K562 (cell line): ENCODE measurements at regions not wholly inside any gene's neighbourhood (a gene's known extent, or its start where the extent isn't known, plus 50 kb on each side); places are given as distances from the start of the nearest gene placed in this dataset.

Source experiments
- ATAC-seq: fragments of 200-7000 bp; cut with Tn5 transposase; 3 replicates; pipeline ENCODE4 v1.9.1; 2020; ENCODE audit warnings: moderate library complexity
- BruUV-seq: library from RNA; stranded (reverse); fragments of 400-500 nt; replicated peaks from 2 replicates; lab custom pipeline; 2021; lab: Mats Ljungman, UMichigan
- CTCF ChIA-PET: fragments of 300-600 bp; formaldehyde crosslinking; extraction: SDS; loops from one replicate; lab custom pipeline; 2021; ENCODE audit warnings: low intra/inter-chr PET ratio; lab: Yijun Ruan, JAX
- POLR2A ChIA-PET: fragments of 300-600, 350-650 bp; sonication (Branson Sonifier 250); formaldehyde crosslinking; extraction: SDS; loops from one replicate; lab custom pipeline; 2021; ENCODE audit warnings: antibody characterized with exemption, inconsistent platforms; lab: Yijun Ruan, JAX
- DNase-seq, 4 experiments: peaks; one replicate each; pipeline versions ENCODE4 v3.0.0 to v3.0.0-alpha.2; 2011 to 2018; ENCODE audit warnings: low spot score in 3 of 4, mixed read lengths in 3 of 4; ENCODE audit errors: extremely low read depth in 1 of 4
- FAIRE-seq: peaks from 2 replicates; lab custom pipeline; 2011; peaks lifted over from hg19 to GRCh38; lab: Jason Lieb, UNC
- H2AFZ ChIP-seq: 2 replicates; pipeline ENCODE4 v1.6.0; 2011; ENCODE audit warnings: low read depth, low read length, control low read depth, inconsistent platforms
- H3K27ac ChIP-seq: fragments of 200-600 bp; 3 replicates; pipeline ENCODE4 v1.8.0; 2011; ENCODE audit warnings: low read depth, mild to moderate bottlenecking, control low read depth, inconsistent platforms, low read length, moderate library complexity, mixed read lengths; ENCODE audit errors: extremely low read depth
- H3K27me3 ChIP-seq, 2 experiments: fragments of 300-600 bp in 1 of 2; 2 replicates in 1 of 2; 3 replicates in 1 of 2; pipeline versions ENCODE4 v1.6.0 to v1.8.0; 2011; ENCODE audit warnings: inconsistent platforms in 2 of 2, low read length in 2 of 2, mild to moderate bottlenecking in 1 of 2, mixed read lengths in 1 of 2, moderate library complexity in 1 of 2; ENCODE audit not compliant: control insufficient read depth in 2 of 2, insufficient read depth in 2 of 2
- H3K36me3 ChIP-seq: fragments of 300-600 bp; 3 replicates; pipeline ENCODE4 v1.8.0; 2011; ENCODE audit warnings: mild to moderate bottlenecking, low read length, inconsistent platforms; ENCODE audit not compliant: control insufficient read depth, insufficient read depth
- H3K4me1 ChIP-seq, 2 experiments: fragments of 200-600 bp in 1 of 2; replicated peaks in 1 of 2; 2 replicates in 1 of 2; 3 replicates in 1 of 2; pipeline versions ENCODE4 v1.5.1 to v1.8.0; 2011; ENCODE audit warnings: inconsistent platforms in 2 of 2, low read length in 2 of 2, mild to moderate bottlenecking in 1 of 2, mixed read lengths in 1 of 2, moderate library complexity in 1 of 2; ENCODE audit not compliant: control insufficient read depth in 2 of 2, insufficient read depth in 2 of 2
- H3K4me2 ChIP-seq: 2 replicates; pipeline ENCODE4 v1.6.1; 2011; ENCODE audit warnings: low read length, control low read depth, inconsistent platforms, mixed read lengths; ENCODE audit not compliant: insufficient read depth
- H3K4me3 ChIP-seq: fragments of 200-600 bp; sonication (generic), shearing (Covaris generic); 2 replicates; pipeline ENCODE4 v1.5.1; 2016; ENCODE audit warnings: control low read depth, inconsistent platforms
- H3K79me2 ChIP-seq: fragments of 200-600 bp; 3 replicates; pipeline ENCODE4 v1.8.0; 2011; ENCODE audit warnings: low read length, inconsistent platforms; ENCODE audit not compliant: control insufficient read depth, insufficient read depth
- H3K9ac ChIP-seq, 2 experiments: 2 replicates each; pipeline versions ENCODE4 v1.6.0 to v1.6.1; 2011; ENCODE audit warnings: low read depth in 2 of 2, low read length in 2 of 2, control low read depth in 1 of 2, inconsistent platforms in 1 of 2, mild to moderate bottlenecking in 1 of 2, mixed read lengths in 1 of 2; ENCODE audit not compliant: insufficient read depth in 1 of 2
- H3K9me1 ChIP-seq: one replicate; pipeline ENCODE4 v1.6.0; 2011; ENCODE audit warnings: inconsistent platforms, mild to moderate bottlenecking, low read length, moderate library complexity; ENCODE audit not compliant: control insufficient read depth, insufficient read depth
- H3K9me3 ChIP-seq: replicated peaks from 2 replicates; pipeline ENCODE4 v1.5.1; 2011; ENCODE audit warnings: low read depth, low read length, inconsistent platforms; ENCODE audit not compliant: control insufficient read depth, insufficient read depth
- H4K20me1 ChIP-seq: replicated peaks from 2 replicates; pipeline ENCODE4 v1.6.1; 2011; ENCODE audit warnings: low read length, inconsistent platforms, mixed read lengths; ENCODE audit not compliant: control insufficient read depth, insufficient read depth
- BACH1 ChIP-seq: fragments of 200-800 bp; sonication (Bioruptor generic); IDR thresholded peaks from 2 replicates; pipeline ENCODE4 v1.6.1; 2016; ENCODE audit warnings: missing genetic modification characterization, missing compliant biosample characterization
- BRF1 ChIP-seq: IDR thresholded peaks from 3 replicates; pipeline ENCODE4 v1.6.1; 2011; ENCODE audit warnings: borderline replicate concordance, mild to moderate bottlenecking; ENCODE audit not compliant: insufficient read length; ENCODE audit errors: extremely low read depth
- CCNT2 ChIP-seq: IDR thresholded peaks from 2 replicates; pipeline ENCODE4 v1.6.1; 2011; ENCODE audit warnings: borderline replicate concordance, low read depth, mild to moderate bottlenecking, moderate library complexity, mixed read lengths, low read length; ENCODE audit not compliant: insufficient read length; ENCODE audit errors: extremely low read depth
- CHCHD3 ChIP-seq: fragments of 250-450 bp; sonication (Bioruptor Pico); IDR thresholded peaks from 2 replicates; pipeline ENCODE4 v2.1.2; 2022; ENCODE audit warnings: mild to moderate bottlenecking
- GATAD2A ChIP-seq: fragments of 450-650 bp; IDR thresholded peaks from 2 replicates; pipeline ENCODE4 v1.6.1; 2017
- HDAC3 ChIP-seq: fragments of 450-650 bp; IDR thresholded peaks from 2 replicates; pipeline ENCODE4 v1.6.1; 2018; ENCODE audit warnings: borderline replicate concordance, mild to moderate bottlenecking, moderate library complexity; ENCODE audit not compliant: partially characterized antibody
- NFE2 ChIP-seq: IDR thresholded peaks from 2 replicates; pipeline ENCODE4 v1.6.1; 2014; ENCODE audit warnings: antibody characterized with exemption, low read depth
- SIN3B ChIP-seq: fragments of 450-650 bp; IDR thresholded peaks from 2 replicates; pipeline ENCODE4 v1.6.1; 2017; ENCODE audit warnings: low read depth, mild to moderate bottlenecking, moderate library complexity
- ZC3H8 ChIP-seq: fragments of 450-650 bp; IDR thresholded peaks from 2 replicates; pipeline ENCODE4 v1.6.1; 2017
- ZNF253 ChIP-seq: fragments of 250-450 bp; sonication (Bioruptor Pico); conservative IDR thresholded peaks from 2 replicates; pipeline ENCODE4 v1.6.1; 2021; ENCODE audit warnings: mild to moderate bottlenecking
- WGBS: fragments of 100-300 bp; shearing (Covaris generic); methylation state at CpG from one replicate; pipeline ENCODE4 v1.1.6; 2016; ENCODE audit warnings: low coverage, mixed read lengths; ENCODE audit not compliant: insufficient coverage; ENCODE audit errors: missing lambda C conversion rate; 5-methylcytosine and 5-hydroxymethylcytosine counted together
- in situ Hi-C: fragments of 300-500 bp; cut with MboI; formaldehyde crosslinking; loops from 4 replicates; pipeline ENCODE4 v1.15.0; 2018; ENCODE audit warnings: inconsistent platforms, mixed read lengths
- intact Hi-C: fragments of 100-400 bp; cut with micrococcal nuclease; formaldehyde crosslinking; loops from 2 replicates; pipeline ENCODE4 v1.14.2; 2022
- TF ChIP-seq, protein P1 (sequence below): conservative IDR thresholded peaks from 2 replicates; pipeline ENCODE4 v1.6.1; 2011; ENCODE audit warnings: low read depth, mild to moderate bottlenecking, low read length; ENCODE audit not compliant: control insufficient read depth
- TF ChIP-seq, protein P2 (sequence below): fragments of 450-650 bp; formaldehyde crosslinking; conservative IDR thresholded peaks from 2 replicates; pipeline ENCODE4 v1.4.0; 2022; ENCODE audit warnings: mild to moderate bottlenecking, missing genetic modification characterization
- TF ChIP-seq, protein P3 (sequence below): fragments of 450-650 bp; formaldehyde crosslinking; IDR thresholded peaks from 2 replicates; pipeline ENCODE4 v1.4.0; 2020; ENCODE audit warnings: mild to moderate bottlenecking, mixed read lengths
- TF ChIP-seq, protein P4 (sequence below): fragments of 450-650 bp; conservative IDR thresholded peaks from 2 replicates; pipeline ENCODE4 v1.6.1; 2016; ENCODE audit warnings: missing genetic modification characterization, low read depth, mild to moderate bottlenecking, control low read depth, missing compliant biosample characterization
- TF ChIP-seq, protein P5 (sequence below): fragments of 250-450 bp; sonication (Bioruptor Pico); IDR thresholded peaks from 2 replicates; pipeline ENCODE4 v1.8.0; 2022; ENCODE audit warnings: moderate library complexity, mild to moderate bottlenecking, inconsistent platforms

DNA sequence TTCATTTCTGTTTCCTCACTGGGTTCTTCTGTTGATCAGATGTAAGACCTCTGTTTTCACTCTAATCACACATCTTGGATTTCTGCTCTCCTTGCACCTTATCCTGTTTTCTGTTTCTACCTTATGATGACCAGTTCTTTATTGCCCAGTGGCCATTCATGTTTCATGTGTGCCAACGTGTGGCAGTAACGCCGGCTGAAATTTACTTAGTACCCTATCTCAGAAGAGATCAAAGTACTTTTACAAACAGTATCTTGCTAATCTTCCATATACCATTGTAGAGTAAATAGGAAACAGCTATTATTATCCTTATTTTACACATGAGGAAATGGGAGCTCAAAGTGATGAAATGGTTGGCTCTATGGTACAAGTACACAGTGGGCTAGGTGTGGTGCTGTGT lies 74.0 kb downstream of the GATA3 start:
- no peak for FAIRE-seq
- DNase-seq: no peak
- no peaks in the 10 kb centered on the region for H3K9me3 ChIP-seq
- no peaks in the 10 kb centered on the region for H3K79me2 ChIP-seq
- no peaks in the 10 kb centered on the region for H3K4me1 ChIP-seq
- intact Hi-C loops (no loop called here), in situ Hi-C loops (no loop called here)
- no peak overlapping the region for H2AFZ ChIP-seq
- BruUV-seq: no TSS peak
- H3K4me2 ChIP-seq: no peak overlapping the region
- peaks cover 0 to 4% of the 10 kb centered on the region in 2 experiments; a peak in 2 of 5 replicates for H3K27me3 ChIP-seq
- no peak overlapping the region for H3K4me3 ChIP-seq
- CTCF ChIA-PET: no interaction called here
- no peak overlapping the region for H3K27ac ChIP-seq
- no peak overlapping the region for H3K9ac ChIP-seq
- no peaks in the 10 kb centered on the region for H3K9me1 ChIP-seq
- H3K36me3 ChIP-seq: no peaks in the 10 kb centered on the region
- TF ChIP-seq BACH1 (tag) (no peak), HDAC3 (no peak), CCNT2 (no peak), GATAD2A (no peak), NFE2 (no peak), ZC3H8 (no peak), CHCHD3 (CRISPR knock-in tag) (no peak), BRF1 (no peak), SIN3B (no peak), ZNF253 (CRISPR knock-in tag) (no peak)
- TF ChIP-seq, protein P1, sequence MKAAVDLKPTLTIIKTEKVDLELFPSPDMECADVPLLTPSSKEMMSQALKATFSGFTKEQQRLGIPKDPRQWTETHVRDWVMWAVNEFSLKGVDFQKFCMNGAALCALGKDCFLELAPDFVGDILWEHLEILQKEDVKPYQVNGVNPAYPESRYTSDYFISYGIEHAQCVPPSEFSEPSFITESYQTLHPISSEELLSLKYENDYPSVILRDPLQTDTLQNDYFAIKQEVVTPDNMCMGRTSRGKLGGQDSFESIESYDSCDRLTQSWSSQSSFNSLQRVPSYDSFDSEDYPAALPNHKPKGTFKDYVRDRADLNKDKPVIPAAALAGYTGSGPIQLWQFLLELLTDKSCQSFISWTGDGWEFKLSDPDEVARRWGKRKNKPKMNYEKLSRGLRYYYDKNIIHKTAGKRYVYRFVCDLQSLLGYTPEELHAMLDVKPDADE: no peak
- TF ChIP-seq, protein P2, sequence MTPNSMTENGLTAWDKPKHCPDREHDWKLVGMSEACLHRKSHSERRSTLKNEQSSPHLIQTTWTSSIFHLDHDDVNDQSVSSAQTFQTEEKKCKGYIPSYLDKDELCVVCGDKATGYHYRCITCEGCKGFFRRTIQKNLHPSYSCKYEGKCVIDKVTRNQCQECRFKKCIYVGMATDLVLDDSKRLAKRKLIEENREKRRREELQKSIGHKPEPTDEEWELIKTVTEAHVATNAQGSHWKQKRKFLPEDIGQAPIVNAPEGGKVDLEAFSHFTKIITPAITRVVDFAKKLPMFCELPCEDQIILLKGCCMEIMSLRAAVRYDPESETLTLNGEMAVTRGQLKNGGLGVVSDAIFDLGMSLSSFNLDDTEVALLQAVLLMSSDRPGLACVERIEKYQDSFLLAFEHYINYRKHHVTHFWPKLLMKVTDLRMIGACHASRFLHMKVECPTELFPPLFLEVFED (CRISPR knock-in tag): no peak
- TF ChIP-seq, protein P3, sequence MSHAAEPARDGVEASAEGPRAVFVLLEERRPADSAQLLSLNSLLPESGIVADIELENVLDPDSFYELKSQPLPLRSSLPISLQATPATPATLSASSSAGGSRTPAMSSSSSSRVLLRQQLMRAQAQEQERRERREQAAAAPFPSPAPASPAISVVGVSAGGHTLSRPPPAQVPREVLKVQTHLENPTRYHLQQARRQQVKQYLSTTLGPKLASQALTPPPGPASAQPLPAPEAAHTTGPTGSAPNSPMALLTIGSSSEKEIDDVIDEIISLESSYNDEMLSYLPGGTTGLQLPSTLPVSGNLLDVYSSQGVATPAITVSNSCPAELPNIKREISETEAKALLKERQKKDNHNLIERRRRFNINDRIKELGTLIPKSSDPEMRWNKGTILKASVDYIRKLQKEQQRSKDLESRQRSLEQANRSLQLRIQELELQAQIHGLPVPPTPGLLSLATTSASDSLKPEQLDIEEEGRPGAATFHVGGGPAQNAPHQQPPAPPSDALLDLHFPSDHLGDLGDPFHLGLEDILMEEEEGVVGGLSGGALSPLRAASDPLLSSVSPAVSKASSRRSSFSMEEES (CRISPR knock-in tag): no peak
- TF ChIP-seq, protein P4, sequence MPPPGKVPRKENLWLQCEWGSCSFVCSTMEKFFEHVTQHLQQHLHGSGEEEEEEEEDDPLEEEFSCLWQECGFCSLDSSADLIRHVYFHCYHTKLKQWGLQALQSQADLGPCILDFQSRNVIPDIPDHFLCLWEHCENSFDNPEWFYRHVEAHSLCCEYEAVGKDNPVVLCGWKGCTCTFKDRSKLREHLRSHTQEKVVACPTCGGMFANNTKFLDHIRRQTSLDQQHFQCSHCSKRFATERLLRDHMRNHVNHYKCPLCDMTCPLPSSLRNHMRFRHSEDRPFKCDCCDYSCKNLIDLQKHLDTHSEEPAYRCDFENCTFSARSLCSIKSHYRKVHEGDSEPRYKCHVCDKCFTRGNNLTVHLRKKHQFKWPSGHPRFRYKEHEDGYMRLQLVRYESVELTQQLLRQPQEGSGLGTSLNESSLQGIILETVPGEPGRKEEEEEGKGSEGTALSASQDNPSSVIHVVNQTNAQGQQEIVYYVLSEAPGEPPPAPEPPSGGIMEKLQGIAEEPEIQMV (tag): no peak
- TF ChIP-seq, protein P5, sequence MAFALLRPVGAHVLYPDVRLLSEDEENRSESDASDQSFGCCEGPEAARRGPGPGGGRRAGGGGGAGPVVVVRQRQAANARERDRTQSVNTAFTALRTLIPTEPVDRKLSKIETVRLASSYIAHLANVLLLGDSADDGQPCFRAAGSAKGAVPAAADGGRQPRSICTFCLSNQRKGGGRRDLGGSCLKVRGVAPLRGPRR: no peak
- POLR2A ChIA-PET: interaction anchor here (0.8 to 1.1 kb wide), 2 partner anchors 13 to 31 kb away, joined by 3 read pairs; no protein-coding TSS in a partner anchor
- no peaks in the 10 kb centered on the region for H4K20me1 ChIP-seq
- 2% methylated on average over 3 of the region's 3 CpGs for WGBS
- ATAC-seq: no peak
